ENCODE measurements at regions not wholly inside any gene's neighbourhood (a gene's known extent, or its start where the extent isn't known, plus 50 kb on each side); places are given as distances from the start of the nearest gene placed in this dataset.
A peak's percentile ranks its signal among the peaks of the same experiment; 100 is the strongest.
"Not testable (repeated sequence)": the region's sequence is repeated elsewhere in the genome, so short reads cannot be mapped to it uniquely, and the experiment has no call there.

- H3K9me3 ChIP-seq, result no peaks in the 10 kb centered on the region
- no peak for TF ChIP-seq CTCF (IDR thresholded peaks at IDR 0.05)
- intact Hi-C loops (cut with DNase I), result no loop called here
- H3K4me3 ChIP-seq, result no peak overlapping the region
- no peaks in the 10 kb centered on the region for H3K36me3 ChIP-seq
- no peak for DNase-seq
- no peaks in the 10 kb centered on the region for H3K27me3 ChIP-seq
- ATAC-seq, result no peak
- no peak overlapping the region for H3K27ac ChIP-seq
- H3K4me1 ChIP-seq, result no peaks in the 10 kb centered on the region
Measured at GRCh38 chr3:102941786-102942185, 507.0 kb downstream of the ZPLD1 start.

- ATAC-seq; H3K4me1 ChIP-seq; H3K9me3 ChIP-seq; H3K27me3 ChIP-seq; H3K36me3 ChIP-seq; H3K4me3 ChIP-seq; intact Hi-C loops (cut with DNase I); DNase-seq; H3K27ac ChIP-seq: not testable (repeated sequence)
Measured at GRCh38 chr3:102946445-102946844, 511.6 kb downstream of the ZPLD1 start.

GRCh38 chr3:102972350-102972749 is 537.5 kb downstream of the ZPLD1 start:
- Histone ChIP-seq H3K4me3 (no peak overlapping the region), H3K4me1 (no peaks in the 10 kb centered on the region), H3K36me3 (no peaks in the 10 kb centered on the region), H3K27me3 (no peaks in the 10 kb centered on the region), H3K9me3 (no peaks in the 10 kb centered on the region), H3K27ac (no peak overlapping the region)
- no peak for DNase-seq
- ATAC-seq, result no peak
- intact Hi-C loops (cut with DNase I), result no loop called here
- no peak for TF ChIP-seq CTCF (IDR thresholded peaks at IDR 0.05)

GRCh38 chr3:102974333-102974732 is 539.5 kb downstream of the ZPLD1 start:
- Histone ChIP-seq H3K27ac (no peak overlapping the region), H3K4me3 (no peak overlapping the region), H3K36me3 (no peaks in the 10 kb centered on the region), H3K9me3 (no peaks in the 10 kb centered on the region), H3K27me3 (no peaks in the 10 kb centered on the region), H3K4me1 (no peaks in the 10 kb centered on the region)
- TF ChIP-seq CTCF (IDR thresholded peaks at IDR 0.05), result no peak
- ATAC-seq, result no peak
- intact Hi-C loops (cut with DNase I), result no loop called here
- DNase-seq, result no peak

- no peak overlapping the region for H3K4me3 ChIP-seq
- H3K27me3 ChIP-seq, result no peaks in the 10 kb centered on the region
- no peaks in the 10 kb centered on the region for H3K9me3 ChIP-seq
- TF ChIP-seq CTCF (IDR thresholded peaks at IDR 0.05), result no peak
- H3K4me1 ChIP-seq, result no peaks in the 10 kb centered on the region
- no peak for ATAC-seq
- H3K36me3 ChIP-seq, result no peaks in the 10 kb centered on the region
- intact Hi-C loops (cut with DNase I), result no loop called here
- no peak overlapping the region for H3K27ac ChIP-seq
- no peak for DNase-seq
Measured at GRCh38 chr3:102979191-102979590, 544.4 kb downstream of the ZPLD1 start.

GRCh38 chr3:102979682-102980354 is 545.0 kb downstream of the ZPLD1 start:
- no peaks in the 10 kb centered on the region for H3K4me1 ChIP-seq
- ATAC-seq (peak; percentile 59), DNase-seq (no peak)
- TF ChIP-seq CTCF (IDR thresholded peaks at IDR 0.05), result no peak
- H3K9me3 ChIP-seq, result no peaks in the 10 kb centered on the region
- intact Hi-C loops (cut with DNase I), result no loop called here
- no peak overlapping the region for H3K4me3 ChIP-seq
- no peaks in the 10 kb centered on the region for H3K27me3 ChIP-seq
- no peak overlapping the region for H3K27ac ChIP-seq
- H3K36me3 ChIP-seq, result no peaks in the 10 kb centered on the region

Data from upper lobe of right lung (tissue), 1 donor.